ENCODE measurements at regions not wholly inside any gene's neighbourhood (a gene's known extent, or its start where the extent isn't known, plus 50 kb on each side); places are given as distances from the start of the nearest gene placed in this dataset.
"Not testable (repeated sequence)": the region's sequence is repeated elsewhere in the genome, so short reads cannot be mapped to it uniquely, and the experiment has no call there.

GRCh38 chr5:34096033-34096432 lies 53.0 kb upstream of the C1QTNF3 start:
- FAIRE-seq: peak; percentile 73

- peak; percentile 9 for FAIRE-seq
These were observed 56.9 kb upstream of the C1QTNF3 start for GRCh38 chr5:34099891-34100290.

GRCh38 chr5:34101567-34101966 lies 58.6 kb upstream of the C1QTNF3 start:
- FAIRE-seq: peak; percentile 95

- not testable (repeated sequence) for FAIRE-seq
These were observed 65.9 kb upstream of the C1QTNF3 start for GRCh38 chr5:34108897-34109296.

GRCh38 chr5:34124280-34124679 lies 81.3 kb upstream of the C1QTNF3 start:
- FAIRE-seq: not testable (repeated sequence)

- FAIRE-seq: not testable (repeated sequence)
These were observed 82.3 kb upstream of the C1QTNF3 start for GRCh38 chr5:34125354-34125753.

GRCh38 chr5:34126741-34127140 lies 83.7 kb upstream of the C1QTNF3 start:
- FAIRE-seq: not testable (repeated sequence)

- not testable (repeated sequence) for FAIRE-seq
These were observed 84.8 kb upstream of the C1QTNF3 start for GRCh38 chr5:34127818-34128217.

- not testable (repeated sequence) for FAIRE-seq
These were observed 85.9 kb upstream of the C1QTNF3 start for GRCh38 chr5:34128890-34129289.

- FAIRE-seq: not testable (repeated sequence)
These were observed 112.0 kb upstream of the C1QTNF3 start for GRCh38 chr5:34154988-34155387.

- FAIRE-seq: not testable (repeated sequence)
These were observed 113.8 kb upstream of the C1QTNF3 start for GRCh38 chr5:34156703-34157414.

GRCh38 chr5:34160904-34161303 lies 117.9 kb upstream of the C1QTNF3 start:
- FAIRE-seq: not testable (repeated sequence)

- not testable (repeated sequence) for FAIRE-seq
These were observed 128.4 kb upstream of the C1QTNF3 start for GRCh38 chr5:34171398-34171797.

- FAIRE-seq: not testable (repeated sequence)
These were observed 136.6 kb upstream of the C1QTNF3 start for GRCh38 chr5:34179453-34180190.

GRCh38 chr5:34180225-34180624 lies 137.2 kb upstream of the C1QTNF3 start:
- FAIRE-seq: not testable (repeated sequence)

- not testable (repeated sequence) for FAIRE-seq
These were observed 138.1 kb upstream of the C1QTNF3 start for GRCh38 chr5:34180940-34181614.

- FAIRE-seq: not testable (repeated sequence)
These were observed 142.0 kb upstream of the C1QTNF3 start for GRCh38 chr5:34185005-34185404.

- FAIRE-seq: not testable (repeated sequence)
These were observed 142.6 kb upstream of the C1QTNF3 start for GRCh38 chr5:34185572-34185971.

- FAIRE-seq: not testable (repeated sequence)
These were observed 143.1 kb upstream of the C1QTNF3 start for GRCh38 chr5:34186108-34186507.

GRCh38 chr5:34186865-34187264 lies 143.9 kb upstream of the C1QTNF3 start:
- FAIRE-seq: not testable (repeated sequence)

- not testable (repeated sequence) for FAIRE-seq
These were observed 144.4 kb upstream of the C1QTNF3 start for GRCh38 chr5:34187441-34187840.

GRCh38 chr5:34188001-34188822 lies 145.2 kb upstream of the C1QTNF3 start:
- not testable (repeated sequence) for FAIRE-seq
